ENCODE measurements at regions not wholly inside any gene's neighbourhood (a gene's known extent, or its start where the extent isn't known, plus 50 kb on each side); places are given as distances from the start of the nearest gene placed in this dataset.

DNA sequence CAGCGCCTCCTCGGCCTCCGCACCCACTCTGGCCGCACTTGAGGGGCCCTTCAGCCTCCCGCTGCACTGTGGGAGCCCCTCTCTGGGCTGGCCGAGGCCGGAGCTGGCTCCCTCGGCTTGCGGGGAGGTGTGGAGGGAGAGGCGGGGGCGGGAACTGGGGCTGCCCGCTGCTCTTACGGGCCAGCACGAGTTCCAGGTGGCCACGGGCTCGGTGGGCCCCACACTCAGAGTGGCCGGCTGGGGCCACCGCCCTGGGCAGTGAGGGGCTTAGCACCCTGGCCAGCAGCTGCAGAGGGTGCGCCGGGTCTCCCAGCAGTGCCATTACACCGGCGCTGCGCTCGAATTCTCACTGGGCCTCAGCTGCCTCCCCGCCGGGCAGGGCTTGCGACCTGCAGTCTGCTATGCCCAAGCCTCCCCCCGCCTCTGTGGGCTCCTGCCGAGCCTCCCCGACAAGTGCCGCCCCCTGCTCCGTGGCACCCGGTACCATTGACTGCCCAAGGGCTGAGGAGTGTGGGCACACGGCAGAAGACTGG, 167.1 kb upstream of the PLSCR5 start:
- TF ChIP-seq, protein P1, sequence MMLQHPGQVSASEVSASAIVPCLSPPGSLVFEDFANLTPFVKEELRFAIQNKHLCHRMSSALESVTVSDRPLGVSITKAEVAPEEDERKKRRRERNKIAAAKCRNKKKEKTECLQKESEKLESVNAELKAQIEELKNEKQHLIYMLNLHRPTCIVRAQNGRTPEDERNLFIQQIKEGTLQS (IDR thresholded peaks at IDR 0.05; ENCODE audit: borderline replicate concordance, extremely low read depth, low read depth, low read length): no peak
- TF ChIP-seq RB1 (IDR thresholded peaks at IDR 0.05; ENCODE audit: borderline replicate concordance): no peak
- TF ChIP-seq YBX1 (IDR thresholded peaks at IDR 0.05): no peak
- TF ChIP-seq ATF7 (IDR thresholded peaks at IDR 0.05; ENCODE audit: low read depth): no peak
- TF ChIP-seq USF2 (IDR thresholded peaks at IDR 0.05; ENCODE audit: borderline replicate concordance, low read depth, low read length): no peak
- TF ChIP-seq YY1 (IDR thresholded peaks at IDR 0.05; ENCODE audit: low read depth, low read length): no peak
- TF ChIP-seq HSF1 (IDR thresholded peaks at IDR 0.05; ENCODE audit: low read depth, low read length): no peak
- TF ChIP-seq BRCA1 (IDR thresholded peaks at IDR 0.05; ENCODE audit: low read depth, low read length): no peak
- no peak for TF ChIP-seq JUND (IDR thresholded peaks at IDR 0.05; ENCODE audit: low read depth, low read length)
- no peak for TF ChIP-seq POLR2A (IDR thresholded peaks at IDR 0.05; ENCODE audit: low read depth, low read length)
- TF ChIP-seq SRF (IDR thresholded peaks at IDR 0.05; ENCODE audit: low read depth in 2 of 2, low read length in 2 of 2): no peak
